Osteocyte (in vitro differentiated cells): ENCODE measurements at regions not wholly inside any gene's neighbourhood (a gene's known extent, or its start where the extent isn't known, plus 50 kb on each side); places are given as distances from the start of the nearest gene placed in this dataset.

Experiments used
- DNase-seq: peaks from one replicate; pipeline ENCODE4 v3.0.0; 2021; ENCODE audit warnings: mixed read lengths; ENCODE audit not compliant: unreplicated experiment; ENCODE audit errors: extremely low spot score
- H3K27ac Mint-ChIP-seq: one replicate; pipeline ENCODE4 v1.8.0; 2021; ENCODE audit warnings: mild to moderate bottlenecking, mixed read lengths; ENCODE audit not compliant: unreplicated experiment
- H3K27me3 Mint-ChIP-seq: one replicate; pipeline ENCODE4 v1.8.0; 2021; ENCODE audit warnings: mixed read lengths; ENCODE audit not compliant: unreplicated experiment
- H3K36me3 Mint-ChIP-seq: one replicate; pipeline ENCODE4 v1.8.0; 2021; ENCODE audit warnings: mixed read lengths; ENCODE audit not compliant: unreplicated experiment
- H3K4me1 Mint-ChIP-seq: one replicate; pipeline ENCODE4 v1.8.0; 2021; ENCODE audit warnings: mixed read lengths; ENCODE audit not compliant: unreplicated experiment
- H3K4me3 Mint-ChIP-seq: one replicate; pipeline ENCODE4 v1.8.0; 2021; ENCODE audit warnings: mild to moderate bottlenecking, moderate library complexity, mixed read lengths; ENCODE audit not compliant: unreplicated experiment
- H3K9me3 Mint-ChIP-seq: one replicate; pipeline ENCODE4 v1.8.0; 2021; ENCODE audit warnings: mixed read lengths; ENCODE audit not compliant: unreplicated experiment
- TF ChIP-seq, protein P1 (sequence below): fragments of 200-600 bp; sonication (generic); IDR thresholded peaks from 2 replicates; pipeline ENCODE4 v1.5.0; 2021; ENCODE audit warnings: antibody characterized with exemption, mild to moderate bottlenecking, moderate library complexity

DNA sequence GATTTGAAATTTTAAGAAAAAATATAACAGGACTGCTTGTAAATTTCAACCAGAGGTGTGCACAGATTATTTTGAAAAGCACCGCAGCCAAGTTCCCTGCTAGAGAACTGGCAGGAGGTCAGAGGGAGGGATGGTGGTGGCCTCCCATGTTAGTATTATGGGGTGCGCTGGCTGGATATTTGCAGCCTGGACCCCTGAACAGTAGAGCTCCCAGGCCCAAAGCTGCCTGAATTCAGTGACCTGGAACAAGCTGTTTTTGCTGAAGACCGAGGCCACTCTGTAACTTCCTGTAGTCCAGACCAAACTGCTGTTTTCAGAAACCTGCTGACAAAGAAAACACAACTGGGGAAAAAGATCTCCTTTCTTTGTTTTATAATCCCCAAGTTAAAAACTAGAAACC is 314.3 kb downstream of the TNS1 start:
- no peaks in the 10 kb centered on the region for H3K27me3 Mint-ChIP-seq
- TF ChIP-seq, protein P1, sequence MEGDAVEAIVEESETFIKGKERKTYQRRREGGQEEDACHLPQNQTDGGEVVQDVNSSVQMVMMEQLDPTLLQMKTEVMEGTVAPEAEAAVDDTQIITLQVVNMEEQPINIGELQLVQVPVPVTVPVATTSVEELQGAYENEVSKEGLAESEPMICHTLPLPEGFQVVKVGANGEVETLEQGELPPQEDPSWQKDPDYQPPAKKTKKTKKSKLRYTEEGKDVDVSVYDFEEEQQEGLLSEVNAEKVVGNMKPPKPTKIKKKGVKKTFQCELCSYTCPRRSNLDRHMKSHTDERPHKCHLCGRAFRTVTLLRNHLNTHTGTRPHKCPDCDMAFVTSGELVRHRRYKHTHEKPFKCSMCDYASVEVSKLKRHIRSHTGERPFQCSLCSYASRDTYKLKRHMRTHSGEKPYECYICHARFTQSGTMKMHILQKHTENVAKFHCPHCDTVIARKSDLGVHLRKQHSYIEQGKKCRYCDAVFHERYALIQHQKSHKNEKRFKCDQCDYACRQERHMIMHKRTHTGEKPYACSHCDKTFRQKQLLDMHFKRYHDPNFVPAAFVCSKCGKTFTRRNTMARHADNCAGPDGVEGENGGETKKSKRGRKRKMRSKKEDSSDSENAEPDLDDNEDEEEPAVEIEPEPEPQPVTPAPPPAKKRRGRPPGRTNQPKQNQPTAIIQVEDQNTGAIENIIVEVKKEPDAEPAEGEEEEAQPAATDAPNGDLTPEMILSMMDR, result no peak
- no peak overlapping the region for H3K4me3 Mint-ChIP-seq
- peak overlapping the region; percentile 83 for H3K27ac Mint-ChIP-seq
- H3K36me3 Mint-ChIP-seq, result peaks cover 4% of the 10 kb centered on the region
- peaks cover 5% of the 10 kb centered on the region for H3K9me3 Mint-ChIP-seq
- H3K4me1 Mint-ChIP-seq, result peaks cover 80% of the 10 kb centered on the region
- no peak for DNase-seq

- Mint-ChIP-seq H3K4me1 (peaks cover 81% of the 10 kb centered on the region), H3K4me3 (no peak overlapping the region), H3K27me3 (no peaks in the 10 kb centered on the region), H3K27ac (peak overlapping the region; percentile 83), H3K9me3 (peaks cover 5% of the 10 kb centered on the region), H3K36me3 (peaks cover 3% of the 10 kb centered on the region)
- no peak for DNase-seq
- TF ChIP-seq, protein P1, result no peak
Measured at GRCh38 chr2:217687771-217688170, 315.0 kb downstream of the TNS1 start.

- peaks cover 6% of the 10 kb centered on the region for H3K36me3 Mint-ChIP-seq
- TF ChIP-seq, protein P1, result no peak
- DNase-seq, result peak; percentile 92
- no peaks in the 10 kb centered on the region for H3K27me3 Mint-ChIP-seq
- peak overlapping the region; percentile 7 for H3K4me3 Mint-ChIP-seq
- peak overlapping the region; percentile 98 for H3K27ac Mint-ChIP-seq
- H3K4me1 Mint-ChIP-seq, result peaks cover 81% of the 10 kb centered on the region
- peaks cover 1% of the 10 kb centered on the region for H3K9me3 Mint-ChIP-seq
Measured at GRCh38 chr2:217685255-217685605, 317.6 kb downstream of the TNS1 start.

DNA sequence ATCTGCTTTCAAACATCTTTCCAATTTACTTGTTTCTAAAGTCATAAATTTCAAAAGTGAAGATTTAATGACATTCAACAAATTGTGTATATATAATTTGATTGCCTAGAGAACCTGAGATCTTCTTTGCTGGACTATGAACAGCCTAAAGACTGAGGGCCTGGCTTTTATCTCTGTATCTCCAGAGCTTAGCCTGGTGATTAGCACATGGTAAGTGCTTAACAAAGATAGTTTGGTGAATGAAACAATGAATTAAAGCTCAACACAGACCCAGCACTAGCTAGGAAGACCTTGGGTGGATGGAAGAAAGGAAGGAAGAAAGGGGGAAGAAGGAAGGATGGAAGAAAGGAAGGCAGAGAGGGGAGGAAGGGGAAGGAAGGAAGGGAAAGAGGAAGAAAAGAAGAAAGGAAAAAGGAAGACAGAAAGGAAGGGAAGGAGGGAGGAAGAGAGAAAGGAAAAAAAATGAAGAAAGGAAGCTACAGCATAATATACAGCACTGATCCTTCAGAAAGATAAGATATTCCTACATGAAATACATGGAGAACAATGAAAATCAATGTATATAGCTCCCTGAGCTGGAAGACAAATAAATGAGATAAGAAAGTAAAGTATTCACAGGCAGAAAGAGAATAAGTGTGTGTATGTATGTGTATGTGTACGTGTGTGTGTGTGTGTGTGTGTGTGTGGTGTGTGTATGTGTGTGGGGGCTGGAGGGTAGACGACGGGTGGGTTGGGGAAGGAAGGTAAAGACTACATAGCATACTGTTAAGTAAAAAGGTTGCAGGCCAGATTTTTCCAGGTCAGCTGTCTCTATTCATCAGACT is 318.2 kb downstream of the TNS1 start:
- H3K27ac Mint-ChIP-seq, result peak overlapping the region; percentile 98
- H3K27me3 Mint-ChIP-seq, result no peaks in the 10 kb centered on the region
- H3K4me3 Mint-ChIP-seq, result no peak overlapping the region
- peaks cover 80% of the 10 kb centered on the region for H3K4me1 Mint-ChIP-seq
- peaks cover 6% of the 10 kb centered on the region for H3K36me3 Mint-ChIP-seq
- TF ChIP-seq, protein P1, result no peak
- no peak for DNase-seq
- H3K9me3 Mint-ChIP-seq, result no peaks in the 10 kb centered on the region

DNA sequence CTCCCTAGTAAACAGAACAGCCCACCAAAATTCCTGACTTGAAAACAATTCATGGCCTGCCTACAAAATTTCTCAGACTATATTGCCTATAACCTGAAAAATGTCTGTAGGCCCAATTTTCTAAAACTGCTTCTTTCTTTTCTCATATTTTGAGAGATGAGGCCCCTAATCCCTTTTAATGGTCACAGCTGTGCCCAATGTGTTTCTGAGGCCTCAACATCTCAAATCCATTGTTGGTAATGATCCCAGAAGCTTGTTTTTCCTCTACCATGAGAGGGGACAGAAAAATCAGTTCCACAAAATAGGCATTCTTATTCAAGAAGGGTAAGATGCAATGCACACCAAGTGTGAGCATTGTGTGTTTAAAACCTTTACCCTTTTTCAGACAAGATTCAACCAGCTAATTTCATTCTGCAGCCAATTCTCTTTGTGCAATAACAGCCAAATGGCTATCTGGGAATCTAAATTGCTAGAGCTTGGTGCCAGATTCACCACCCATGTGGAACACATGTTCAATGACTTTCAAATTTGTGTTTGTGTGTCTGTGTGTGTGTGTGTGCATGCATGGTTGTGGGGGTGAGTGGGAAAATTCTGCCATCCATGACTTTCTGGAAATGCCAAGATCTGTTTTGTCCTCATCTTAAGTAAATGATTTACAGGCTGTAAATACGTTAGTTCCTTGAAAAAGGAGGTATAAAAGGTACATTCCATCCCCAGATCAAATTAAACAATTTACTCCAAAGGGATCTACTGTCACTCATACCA is 319.5 kb downstream of the TNS1 start:
- H3K27ac Mint-ChIP-seq, result peak overlapping the region; percentile 98
- TF ChIP-seq, protein P1, result no peak
- H3K9me3 Mint-ChIP-seq, result peaks cover 6% of the 10 kb centered on the region
- no peak for DNase-seq
- H3K36me3 Mint-ChIP-seq, result peaks cover 10% of the 10 kb centered on the region
- H3K27me3 Mint-ChIP-seq, result no peaks in the 10 kb centered on the region
- H3K4me1 Mint-ChIP-seq, result peaks cover 70% of the 10 kb centered on the region
- H3K4me3 Mint-ChIP-seq, result no peak overlapping the region
